Fibroblast of the aortic adventitia (primary cell): ENCODE measurements at regions not wholly inside any gene's neighbourhood (a gene's known extent, or its start where the extent isn't known, plus 50 kb on each side); places are given as distances from the start of the nearest gene placed in this dataset.

Source experiments
- DNase-seq: peaks from one replicate; pipeline ENCODE4 v3.0.0-alpha.2; 2010; ENCODE audit warnings: low read depth
- H3K4me3 ChIP-seq: 2 replicates; pipeline ENCODE4 v1.5.1; 2011; ENCODE audit warnings: low read depth, mild to moderate bottlenecking, control low read depth, low read length, moderate library complexity
- TF ChIP-seq, protein P1 (sequence below): IDR thresholded peaks from 2 replicates; pipeline ENCODE4 v1.5.1; 2011; ENCODE audit warnings: mild to moderate bottlenecking, low read length, control low read depth, inconsistent platforms; ENCODE audit not compliant: insufficient read depth

DNA sequence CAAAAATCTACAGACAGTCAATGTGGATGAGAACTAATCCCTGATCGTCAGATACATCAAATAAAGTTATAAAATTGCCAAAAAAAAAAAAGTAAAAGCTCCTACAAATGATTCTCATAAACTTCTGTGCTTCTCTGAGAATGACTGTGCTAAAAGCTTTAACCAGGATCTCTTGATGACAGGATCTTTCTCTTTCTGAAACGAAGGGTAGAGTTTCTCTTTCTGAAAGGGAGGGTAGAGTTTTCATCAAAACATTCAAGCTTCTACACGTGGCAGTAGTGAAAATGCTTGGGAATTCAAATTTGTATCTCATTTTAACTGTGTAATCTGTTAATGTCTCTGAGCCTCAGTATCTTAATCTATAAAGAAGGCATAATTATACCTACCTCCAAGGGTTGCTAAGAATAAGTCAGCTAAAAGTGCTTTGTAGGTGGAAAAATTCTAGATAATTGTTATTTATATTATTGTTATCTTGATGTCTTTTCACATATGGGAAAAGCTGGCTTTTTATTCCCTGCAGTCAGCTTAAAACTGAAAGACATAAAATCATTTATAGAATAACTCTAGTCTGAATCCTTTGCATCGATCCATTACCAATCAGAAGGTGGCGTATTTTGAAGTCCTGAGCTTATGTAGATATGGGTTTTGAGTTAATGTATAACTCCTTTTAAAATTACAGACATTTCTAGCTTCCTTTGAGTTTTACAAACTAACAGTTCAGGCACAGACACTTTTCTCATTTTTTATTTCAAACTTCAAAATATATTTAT, 157.4 kb downstream of the DACT1 start:
- H3K4me3 ChIP-seq, result no peak overlapping the region
- no peak for DNase-seq
- TF ChIP-seq, protein P1, sequence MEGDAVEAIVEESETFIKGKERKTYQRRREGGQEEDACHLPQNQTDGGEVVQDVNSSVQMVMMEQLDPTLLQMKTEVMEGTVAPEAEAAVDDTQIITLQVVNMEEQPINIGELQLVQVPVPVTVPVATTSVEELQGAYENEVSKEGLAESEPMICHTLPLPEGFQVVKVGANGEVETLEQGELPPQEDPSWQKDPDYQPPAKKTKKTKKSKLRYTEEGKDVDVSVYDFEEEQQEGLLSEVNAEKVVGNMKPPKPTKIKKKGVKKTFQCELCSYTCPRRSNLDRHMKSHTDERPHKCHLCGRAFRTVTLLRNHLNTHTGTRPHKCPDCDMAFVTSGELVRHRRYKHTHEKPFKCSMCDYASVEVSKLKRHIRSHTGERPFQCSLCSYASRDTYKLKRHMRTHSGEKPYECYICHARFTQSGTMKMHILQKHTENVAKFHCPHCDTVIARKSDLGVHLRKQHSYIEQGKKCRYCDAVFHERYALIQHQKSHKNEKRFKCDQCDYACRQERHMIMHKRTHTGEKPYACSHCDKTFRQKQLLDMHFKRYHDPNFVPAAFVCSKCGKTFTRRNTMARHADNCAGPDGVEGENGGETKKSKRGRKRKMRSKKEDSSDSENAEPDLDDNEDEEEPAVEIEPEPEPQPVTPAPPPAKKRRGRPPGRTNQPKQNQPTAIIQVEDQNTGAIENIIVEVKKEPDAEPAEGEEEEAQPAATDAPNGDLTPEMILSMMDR, result no peak

DNA sequence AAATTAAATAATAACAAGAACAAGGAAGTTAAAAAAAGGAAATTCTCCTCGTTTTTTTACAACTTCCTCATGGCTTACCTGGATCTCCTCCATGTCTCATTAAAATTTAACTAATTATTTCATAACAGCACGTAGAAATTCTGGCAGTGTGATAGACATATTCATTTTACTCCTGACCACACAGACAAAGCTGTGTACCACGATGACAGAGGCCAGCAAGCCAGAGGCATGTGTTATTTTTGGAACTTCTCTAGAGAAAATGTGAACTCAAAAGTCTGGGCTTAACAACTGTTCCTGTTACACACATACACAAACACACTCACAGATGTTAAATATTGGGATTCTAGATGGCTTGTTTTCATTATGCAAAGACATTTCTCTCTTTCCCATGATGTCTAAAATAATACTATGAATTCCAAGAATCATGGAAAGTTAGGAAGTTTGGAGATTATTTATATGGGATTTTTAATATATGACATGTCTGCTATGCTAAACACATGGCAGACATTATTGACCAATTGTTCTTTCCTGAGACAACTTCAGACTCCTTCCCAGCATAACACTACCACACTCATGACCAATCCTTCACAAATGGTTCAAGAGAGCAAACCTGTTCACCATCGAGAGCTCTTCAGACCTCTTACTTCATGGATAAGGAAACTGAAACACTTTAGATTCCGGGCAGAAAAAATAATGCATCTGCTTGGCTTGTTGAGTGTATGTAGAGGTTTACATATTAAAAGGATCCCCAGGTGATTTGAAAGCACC, 158.7 kb downstream of the DACT1 start:
- DNase-seq, result no peak
- no peak overlapping the region for H3K4me3 ChIP-seq
- TF ChIP-seq, protein P1, result no peak

DNA sequence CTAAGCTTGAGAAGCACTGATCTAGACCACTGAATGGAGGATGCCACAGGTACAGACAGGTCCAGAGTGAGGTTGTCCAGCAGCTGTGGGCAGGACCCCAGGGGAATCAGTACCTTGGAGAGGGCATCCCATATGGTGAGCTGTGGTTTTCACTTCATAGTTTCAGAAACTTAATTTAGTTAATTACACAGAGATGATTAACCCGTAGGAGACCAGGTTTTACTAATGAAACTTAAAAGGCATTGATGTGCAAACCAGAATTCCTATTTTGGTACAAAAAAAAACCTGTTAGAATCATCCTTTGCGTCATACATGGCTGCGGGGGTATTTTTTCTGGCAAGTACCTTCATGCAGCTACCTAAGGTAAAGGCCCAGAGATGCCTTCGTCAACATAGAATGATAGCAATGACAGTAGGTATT, 159.3 kb downstream of the DACT1 start:
- TF ChIP-seq, protein P1, result no peak
- no peak overlapping the region for H3K4me3 ChIP-seq
- DNase-seq, result no peak

DNA sequence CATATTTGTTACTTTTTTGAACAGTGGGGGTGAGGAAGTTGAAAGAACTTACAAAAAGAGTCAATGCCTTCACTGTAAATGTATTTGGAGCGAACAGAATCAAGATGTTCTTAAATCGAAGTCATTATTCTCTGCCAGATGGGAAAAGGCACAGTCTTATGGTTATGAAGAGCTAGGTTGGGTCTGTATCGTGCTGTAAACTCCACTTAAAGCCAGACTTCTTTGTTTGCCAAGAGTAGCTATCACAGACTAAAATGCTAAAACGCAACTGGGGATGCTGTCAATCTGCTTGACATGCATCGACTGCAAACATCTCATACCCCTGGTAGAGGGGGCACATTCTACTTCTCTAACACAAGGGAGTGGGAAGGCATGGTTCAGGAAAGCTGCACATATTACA, 160.4 kb downstream of the DACT1 start:
- TF ChIP-seq, protein P1, result no peak
- no peak for DNase-seq
- no peak overlapping the region for H3K4me3 ChIP-seq

DNA sequence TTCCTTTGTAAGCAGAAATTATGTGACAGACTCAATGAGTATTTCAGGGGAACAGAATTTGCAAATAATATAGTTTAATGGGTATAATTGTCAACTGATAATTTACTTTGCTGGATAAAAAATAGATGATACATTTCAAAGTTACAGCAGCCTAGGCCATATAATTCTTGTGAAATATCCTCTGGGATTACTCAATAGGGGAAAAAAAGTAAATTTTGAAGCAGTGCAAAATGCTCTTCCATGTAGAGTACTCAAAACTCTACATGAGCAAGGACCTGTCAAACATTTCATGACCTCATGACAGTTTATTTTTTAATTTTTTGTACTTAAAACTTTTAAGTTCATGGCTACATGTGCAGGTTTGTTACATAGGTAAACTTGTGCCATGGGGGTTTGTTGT, 163.3 kb downstream of the DACT1 start:
- DNase-seq, result no peak
- H3K4me3 ChIP-seq, result no peak overlapping the region
- TF ChIP-seq, protein P1, result no peak

DNA sequence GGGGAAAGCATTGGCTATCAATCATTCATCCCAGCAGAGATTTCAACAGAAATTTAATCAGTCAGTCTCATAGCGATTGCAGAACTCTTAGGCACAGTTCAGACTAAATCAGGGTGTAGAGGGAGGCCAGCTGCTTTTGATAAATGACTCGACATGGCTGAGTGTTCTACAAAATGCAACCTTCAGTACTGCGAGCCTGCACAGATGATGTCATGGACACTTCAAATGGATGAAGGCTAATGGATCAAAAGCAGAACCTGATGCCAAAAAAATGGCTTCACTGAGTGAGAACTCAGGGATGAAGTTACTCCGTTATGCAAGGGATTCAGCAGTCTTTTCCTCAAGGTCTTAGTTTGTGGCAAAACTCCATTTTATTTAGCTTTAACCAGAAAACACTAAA, 167.3 kb downstream of the DACT1 start:
- TF ChIP-seq, protein P1, result no peak
- DNase-seq, result peak; percentile 88
- H3K4me3 ChIP-seq, result no peak overlapping the region
